OCI-LY3 (cell line): ENCODE measurements at regions not wholly inside any gene's neighbourhood (a gene's known extent, or its start where the extent isn't known, plus 50 kb on each side); places are given as distances from the start of the nearest gene placed in this dataset.

Source experiments
- H2AFZ ChIP-seq: fragments of 200-600, 300-600 bp; shearing (Covaris generic); 2 replicates; pipeline ENCODE4 v1.6.0; 2014; ENCODE audit warnings: antibody characterized with exemption, low read depth, low read length
- H3K27ac ChIP-seq: fragments of 200-600, 300-600 bp; sonication (generic); 2 replicates; pipeline ENCODE4 v1.5.1; 2014; ENCODE audit warnings: mild to moderate bottlenecking, low read length, moderate library complexity, mixed read lengths
- H3K27me3 ChIP-seq: fragments of 200-600, 300-600 bp; sonication (generic); 2 replicates; pipeline ENCODE4 v1.6.1; 2014; ENCODE audit warnings: low read depth, low read length, mixed read lengths
- H3K36me3 ChIP-seq: fragments of 200-600, 300-600 bp; sonication (generic); replicated peaks from 2 replicates; pipeline ENCODE3; 2014; ENCODE audit warnings: low read depth, low read length, mixed read lengths
- H3K4me1 ChIP-seq: fragments of 300-600, 200-600 bp; sonication (generic); 2 replicates; pipeline ENCODE4 v1.6.1; 2014; ENCODE audit warnings: low read length, mixed read lengths
- H3K4me2 ChIP-seq: fragments of 200-600, 300-600 bp; sonication (generic); 2 replicates; pipeline ENCODE4 v1.6.1; 2014; ENCODE audit warnings: low read length, mixed read lengths
- H3K4me3 ChIP-seq: fragments of 300-600, 200-600 bp; sonication (generic); 2 replicates; pipeline ENCODE4 v1.5.1; 2014; ENCODE audit warnings: antibody characterized with exemption, mild to moderate bottlenecking, low read length, moderate library complexity
- H3K79me2 ChIP-seq: fragments of 300-600, 200-600 bp; shearing (Covaris generic); 2 replicates; pipeline ENCODE4 v1.6.1; 2014; ENCODE audit warnings: mild to moderate bottlenecking, low read length, mixed read lengths
- H3K9ac ChIP-seq: fragments of 300-600, 200-600 bp; shearing (Covaris generic); 2 replicates; pipeline ENCODE4 v1.6.0; 2014; ENCODE audit warnings: mild to moderate bottlenecking, low read length, moderate library complexity
- H3K9me3 ChIP-seq: fragments of 200-600, 300-600 bp; shearing (Covaris generic); 2 replicates; pipeline ENCODE4 v1.6.1; 2014; ENCODE audit warnings: low read length, mixed read lengths; ENCODE audit not compliant: insufficient read depth
- H4K20me1 ChIP-seq: fragments of 200-600, 300-600 bp; sonication (generic); 2 replicates; pipeline ENCODE4 v1.6.1; 2016; ENCODE audit warnings: low read length, mixed read lengths; ENCODE audit not compliant: insufficient read depth
- CTCF ChIP-seq: fragments of 200-600, 300-600 bp; sonication (generic); IDR thresholded peaks from 2 replicates; pipeline ENCODE4 v1.5.1; 2014; ENCODE audit warnings: antibody characterized with exemption, low read length, low read depth
- EZH2phosphoT487 ChIP-seq: fragments of 200-600 bp; shearing (Covaris generic); IDR thresholded peaks from 2 replicates; pipeline ENCODE4 v1.6.1; 2018; ENCODE audit warnings: antibody characterized with exemption, mixed run types, low read depth

- Histone ChIP-seq H3K27me3 (no peaks in the 10 kb centered on the region), H3K4me1 (no peaks in the 10 kb centered on the region), H3K27ac (no peak overlapping the region), H4K20me1 (no peaks in the 10 kb centered on the region), H3K79me2 (no peaks in the 10 kb centered on the region), H3K9me3 (no peaks in the 10 kb centered on the region), H3K9ac (no peak overlapping the region), H3K36me3 (no peaks in the 10 kb centered on the region), H3K4me2 (no peak overlapping the region), H2AFZ (no peak overlapping the region), H3K4me3 (no peak overlapping the region)
- TF ChIP-seq EZH2phosphoT487, result no peak
- TF ChIP-seq CTCF, result no peak
Measured at GRCh38 chr21:20789729-20790500, 208.3 kb upstream of the NCAM2 start.

- Histone ChIP-seq H3K9me3 (no peaks in the 10 kb centered on the region), H3K79me2 (no peaks in the 10 kb centered on the region), H3K4me2 (no peak overlapping the region), H3K9ac (no peak overlapping the region), H3K4me1 (no peaks in the 10 kb centered on the region), H2AFZ (no peak overlapping the region), H3K36me3 (no peaks in the 10 kb centered on the region), H4K20me1 (no peaks in the 10 kb centered on the region), H3K27ac (no peak overlapping the region), H3K4me3 (no peak overlapping the region), H3K27me3 (no peaks in the 10 kb centered on the region)
- no peak for TF ChIP-seq EZH2phosphoT487
- TF ChIP-seq CTCF, result no peak
Measured at GRCh38 chr21:20800106-20800505, 198.1 kb upstream of the NCAM2 start.

GRCh38 chr21:20802201-20802600 lies 196.0 kb upstream of the NCAM2 start:
- Histone ChIP-seq H3K4me1 (no peaks in the 10 kb centered on the region), H3K9ac (no peak overlapping the region), H3K79me2 (no peaks in the 10 kb centered on the region), H2AFZ (no peak overlapping the region), H3K27ac (no peak overlapping the region), H3K4me2 (no peak overlapping the region), H3K4me3 (no peak overlapping the region), H4K20me1 (no peaks in the 10 kb centered on the region), H3K9me3 (no peaks in the 10 kb centered on the region), H3K36me3 (no peaks in the 10 kb centered on the region), H3K27me3 (no peaks in the 10 kb centered on the region)
- TF ChIP-seq CTCF (no peak), EZH2phosphoT487 (no peak)

GRCh38 chr21:20802631-20803260 lies 195.5 kb upstream of the NCAM2 start:
- Histone ChIP-seq H4K20me1 (no peaks in the 10 kb centered on the region), H3K36me3 (no peaks in the 10 kb centered on the region), H3K27me3 (no peaks in the 10 kb centered on the region), H3K79me2 (no peaks in the 10 kb centered on the region), H3K4me2 (no peak overlapping the region), H3K4me1 (no peaks in the 10 kb centered on the region), H3K27ac (no peak overlapping the region), H3K9me3 (no peaks in the 10 kb centered on the region), H3K4me3 (no peak overlapping the region), H3K9ac (no peak overlapping the region), H2AFZ (no peak overlapping the region)
- TF ChIP-seq CTCF (no peak), EZH2phosphoT487 (no peak)
